Gastrocnemius medialis (tissue), 4 donors: ENCODE measurements at regions not wholly inside any gene's neighbourhood (a gene's known extent, or its start where the extent isn't known, plus 50 kb on each side); places are given as distances from the start of the nearest gene placed in this dataset.

ENCODE experiments used
- CTCF ChIP-seq, 5 experiments: fragments of 450-650 bp in 3 of 5; fragments of 200-600 bp in 2 of 5; sonication (generic) in 2 of 5; IDR thresholded peaks in 4 of 5; conservative IDR thresholded peaks in 1 of 5; 1 replicate in 4 of 5; 2 replicates in 1 of 5; pipeline ENCODE4 v1.5.1; 2016 to 2019; ENCODE audit warnings: antibody characterized with exemption in 5 of 5, mild to moderate bottlenecking in 3 of 5, moderate library complexity in 3 of 5
- POLR2A ChIP-seq, 2 donors: fragments of 450-650 bp; IDR thresholded peaks; one replicate each; pipeline ENCODE4 v1.6.1; 2017; ENCODE audit warnings: antibody characterized with exemption in 2 of 2, mild to moderate bottlenecking in 2 of 2, moderate library complexity in 2 of 2

- TF ChIP-seq CTCF (IDR thresholded peaks at IDR 0.05 in 4 of 5, conservative IDR thresholded peaks at IDR 0.05 in 1 of 5) (no peak), POLR2A (IDR thresholded peaks at IDR 0.05) (no peak)
Observed at GRCh38 chr7:31442626-31443025, 71.3 kb upstream of the ITPRID1 start.
